Liver (tissue), 8 donors: ENCODE measurements at regions not wholly inside any gene's neighbourhood (a gene's known extent, or its start where the extent isn't known, plus 50 kb on each side); places are given as distances from the start of the nearest gene placed in this dataset.

Experiments
- DNase-seq: peaks from one replicate; pipeline ENCODE4 v3.0.0-alpha.2; 2017; ENCODE audit warnings: low spot score
- H3K27ac ChIP-seq, 2 donors: one replicate each; pipeline ENCODE4 v1.7.0; 2013; ENCODE audit warnings: inconsistent platforms in 2 of 2, low read length in 2 of 2, control low read depth in 1 of 2, low read depth in 1 of 2, mild to moderate bottlenecking in 1 of 2
- H3K27me3 ChIP-seq, 4 donors: one replicate each; pipeline versions ENCODE4 v1.6.1 to v1.7.0; 2013; ENCODE audit warnings: low read length in 3 of 4, inconsistent platforms in 1 of 4, mild to moderate bottlenecking in 1 of 4, moderate library complexity in 1 of 4; ENCODE audit not compliant: control insufficient read depth in 4 of 4, insufficient read depth in 4 of 4
- H3K36me3 ChIP-seq, 4 donors: one replicate each; pipeline versions ENCODE4 v1.6.1 to v1.7.0; 2013; ENCODE audit warnings: low read length in 3 of 4, mild to moderate bottlenecking in 3 of 4, low read depth in 1 of 4, moderate library complexity in 1 of 4; ENCODE audit not compliant: control insufficient read depth in 4 of 4, insufficient read depth in 3 of 4
- H3K4me1 ChIP-seq, 4 donors: one replicate each; pipeline versions ENCODE4 v1.6.1 to v1.7.0; 2013; ENCODE audit warnings: low read length in 3 of 4, mild to moderate bottlenecking in 3 of 4, moderate library complexity in 1 of 4; ENCODE audit not compliant: control insufficient read depth in 4 of 4, insufficient read depth in 4 of 4
- H3K4me3 ChIP-seq, 3 donors: one replicate each; pipeline versions ENCODE4 v1.6.1 to v1.7.0; 2013; ENCODE audit warnings: low read length in 3 of 3, control low read depth in 1 of 3, low read depth in 1 of 3, mild to moderate bottlenecking in 1 of 3
- H3K9ac ChIP-seq, 2 donors: one replicate each; pipeline ENCODE4 v1.7.0; 2013; ENCODE audit warnings: low read length in 2 of 2, mild to moderate bottlenecking in 2 of 2, moderate library complexity in 2 of 2, control low read depth in 1 of 2, low read depth in 1 of 2
- H3K9me3 ChIP-seq, 4 donors: one replicate each; pipeline versions ENCODE4 v1.6.1 to v1.7.0; 2013; ENCODE audit warnings: low read length in 3 of 4; ENCODE audit not compliant: control insufficient read depth in 4 of 4
- ATF3 ChIP-seq: IDR thresholded peaks from 2 replicates; pipeline ENCODE4 v1.6.1; 2016; ENCODE audit warnings: antibody characterized with exemption
- CTCF ChIP-seq: fragments of 150-350 bp; IDR thresholded peaks from 2 replicates; pipeline ENCODE4 v1.5.1; 2017; ENCODE audit warnings: improper control_type of control experiment, low read depth, low read length; ENCODE audit not compliant: missing input control
- FOXA1 ChIP-seq: IDR thresholded peaks from 2 replicates; pipeline ENCODE4 v1.6.1; 2016; ENCODE audit warnings: antibody characterized with exemption
- FOXA2 ChIP-seq: IDR thresholded peaks from 2 replicates; pipeline ENCODE4 v1.6.1; 2016; ENCODE audit warnings: antibody characterized with exemption
- GABPA ChIP-seq, 2 donors: IDR thresholded peaks in 1 of 2; conservative IDR thresholded peaks in 1 of 2; 2 replicates each; pipeline ENCODE4 v1.6.1; 2016; ENCODE audit warnings: antibody characterized with exemption in 2 of 2, mild to moderate bottlenecking in 1 of 2, moderate library complexity in 1 of 2
- HNF4A ChIP-seq, 2 donors: conservative IDR thresholded peaks; 2 replicates each; pipeline ENCODE4 v1.6.1; 2016; ENCODE audit warnings: antibody characterized with exemption in 2 of 2, mild to moderate bottlenecking in 2 of 2
- HNF4G ChIP-seq: IDR thresholded peaks from 2 replicates; pipeline ENCODE4 v1.6.1; 2016; ENCODE audit warnings: antibody characterized with exemption
- JUND ChIP-seq, 2 donors: IDR thresholded peaks; 2 replicates each; pipeline ENCODE4 v1.6.1; 2016; ENCODE audit warnings: antibody characterized with exemption in 2 of 2
- MAX ChIP-seq: IDR thresholded peaks from 2 replicates; pipeline ENCODE4 v1.6.1; 2016; ENCODE audit warnings: antibody characterized with exemption
- NR2F2 ChIP-seq: IDR thresholded peaks from 2 replicates; pipeline ENCODE4 v1.6.1; 2016; ENCODE audit warnings: antibody characterized with exemption
- RAD21 ChIP-seq, 2 donors: IDR thresholded peaks; 2 replicates each; pipeline ENCODE4 v1.6.1; 2016; ENCODE audit warnings: antibody characterized with exemption in 2 of 2, mild to moderate bottlenecking in 2 of 2
- REST ChIP-seq: IDR thresholded peaks from 2 replicates; pipeline ENCODE4 v1.6.1; 2016; ENCODE audit warnings: antibody characterized with exemption, mild to moderate bottlenecking
- RXRA ChIP-seq, 2 donors: IDR thresholded peaks; 2 replicates each; pipeline ENCODE4 v1.6.1; 2017 to 2018; ENCODE audit warnings: antibody characterized with exemption in 2 of 2, mild to moderate bottlenecking in 1 of 2
- SP1 ChIP-seq: IDR thresholded peaks from 2 replicates; pipeline ENCODE4 v1.6.1; 2018; ENCODE audit warnings: antibody characterized with exemption, mild to moderate bottlenecking
- TAF1 ChIP-seq: conservative IDR thresholded peaks from 2 replicates; pipeline ENCODE4 v1.6.1; 2016; ENCODE audit warnings: antibody characterized with exemption, mild to moderate bottlenecking
- YY1 ChIP-seq: IDR thresholded peaks from 2 replicates; pipeline ENCODE4 v1.6.1; 2016; ENCODE audit warnings: antibody characterized with exemption, mild to moderate bottlenecking
- WGBS: extraction: QIAGEN DNeasy Blood & Tissue Kit; methylation state at CpG from one replicate; pipeline ENCODE4 v1.1.7; 2013; 5-methylcytosine and 5-hydroxymethylcytosine counted together
- donor health status: healthy.
- donor health status: healthy.
- donor health status: healthy.
- donor health status: healthy.
- donor health status: healthy.

GRCh38 chr20:50320005-50320900, 129.6 kb downstream of the CEBPB start:
- H3K27ac ChIP-seq = no peak overlapping the region
- no peaks in the 10 kb centered on the region for H3K36me3 ChIP-seq
- no peak for DNase-seq
- no peak overlapping the region for H3K4me3 ChIP-seq
- 89% methylated on average over 13 of the region's 13 CpGs for WGBS
- H3K4me1 ChIP-seq = no peaks in the 10 kb centered on the region
- no peaks in the 10 kb centered on the region for H3K9me3 ChIP-seq
- H3K9ac ChIP-seq = no peak overlapping the region
- no peaks in the 10 kb centered on the region for H3K27me3 ChIP-seq
- no peak for TF ChIP-seq FOXA1
- no peak for TF ChIP-seq NR2F2
- no peak for TF ChIP-seq GABPA (IDR thresholded peaks at IDR 0.05 in 1 of 2, conservative IDR thresholded peaks at IDR 0.05 in 1 of 2)
- no peak for TF ChIP-seq JUND (IDR thresholded peaks at IDR 0.05)
- no peak for TF ChIP-seq RAD21 (IDR thresholded peaks at IDR 0.05)
- no peak for TF ChIP-seq HNF4G
- no peak for TF ChIP-seq MAX
- TF ChIP-seq SP1 = no peak
- no peak for TF ChIP-seq TAF1

GRCh38 chr20:50320901-50321796, 130.5 kb downstream of the CEBPB start:
- H3K9ac ChIP-seq = no peak overlapping the region
- no peaks in the 10 kb centered on the region for H3K4me1 ChIP-seq
- DNase-seq = no peak
- 78% methylated on average over 21 of the region's 21 CpGs for WGBS
- no peak for TF ChIP-seq GABPA (IDR thresholded peaks at IDR 0.05 in 1 of 2, conservative IDR thresholded peaks at IDR 0.05 in 1 of 2)
- no peak for TF ChIP-seq HNF4A (conservative IDR thresholded peaks at IDR 0.05)
- TF ChIP-seq JUND (IDR thresholded peaks at IDR 0.05) = peak in 1 of 2 donors; percentile 45
- TF ChIP-seq FOXA1 = no peak
- H3K4me3 ChIP-seq = no peak overlapping the region
- no peak overlapping the region for H3K27ac ChIP-seq
- H3K27me3 ChIP-seq = no peaks in the 10 kb centered on the region
- H3K36me3 ChIP-seq = no peaks in the 10 kb centered on the region
- no peaks in the 10 kb centered on the region for H3K9me3 ChIP-seq

- Histone ChIP-seq H3K27me3 (no peaks in the 10 kb centered on the region), H3K27ac (no peak overlapping the region), H3K9ac (no peak overlapping the region), H3K9me3 (no peaks in the 10 kb centered on the region), H3K4me1 (no peaks in the 10 kb centered on the region), H3K4me3 (no peak overlapping the region), H3K36me3 (no peaks in the 10 kb centered on the region)
- TF ChIP-seq HNF4G (no peak), GABPA (IDR thresholded peaks at IDR 0.05 in 1 of 2, conservative IDR thresholded peaks at IDR 0.05 in 1 of 2) (no peak), ATF3 (no peak), RXRA (IDR thresholded peaks at IDR 0.05) (no peak), RAD21 (IDR thresholded peaks at IDR 0.05) (no peak), SP1 (no peak), MAX (no peak), JUND (IDR thresholded peaks at IDR 0.05) (no peak), FOXA2 (no peak), REST (no peak), YY1 (no peak), CTCF (no peak), TAF1 (no peak), HNF4A (conservative IDR thresholded peaks at IDR 0.05) (no peak)
- 84% methylated on average over 9 of the region's 9 CpGs for WGBS
- no peak for DNase-seq
Observed at GRCh38 chr20:50321797-50322480, 131.3 kb downstream of the CEBPB start.
